Stomach (tissue), 8 donors: ENCODE measurements at regions not wholly inside any gene's neighbourhood (a gene's known extent, or its start where the extent isn't known, plus 50 kb on each side); places are given as distances from the start of the nearest gene placed in this dataset.

ENCODE experiments used
- DNase-seq, 2 donors: peaks; one replicate each; pipeline versions ENCODE4 v3.0.0 to v3.0.0-alpha.2; 2013 to 2019
- H3K27ac ChIP-seq, 5 donors: fragments of 200-600 bp in 4 of 5; sonication (generic) in 4 of 5; one replicate each; pipeline ENCODE4 v1.5.1; 2013 to 2019; ENCODE audit warnings: mild to moderate bottlenecking in 1 of 5, moderate library complexity in 1 of 5
- H3K27me3 ChIP-seq, 3 donors: fragments of 200-600 bp; sonication (generic); one replicate each; pipeline ENCODE4 v1.5.1; 2017 to 2019; ENCODE audit warnings: mixed run types in 1 of 3
- H3K36me3 ChIP-seq, 4 donors: fragments of 200-600 bp; sonication (generic); 1 replicate in 3 of 4; 2 replicates in 1 of 4; pipeline ENCODE4 v1.5.1; 2016 to 2019
- H3K4me1 ChIP-seq, 4 donors: fragments of 200-600 bp; sonication (generic); one replicate each; pipeline ENCODE4 v1.5.1; 2016 to 2019
- H3K4me3 ChIP-seq, 4 donors: fragments of 200-600 bp; sonication (generic) in 3 of 4; one replicate each; pipeline ENCODE4 v1.5.1; 2016 to 2019; ENCODE audit warnings: mild to moderate bottlenecking in 1 of 4
- H3K9me3 ChIP-seq, 4 donors: fragments of 200-600 bp; sonication (generic); one replicate each; pipeline ENCODE4 v1.5.1; 2016 to 2019
- CTCF ChIP-seq, 7 experiments: fragments of 450-650 bp in 4 of 7; fragments of 200-600 bp in 3 of 7; sonication (generic) in 3 of 7; IDR thresholded peaks; one replicate each; pipeline ENCODE4 v1.5.1; 2016 to 2019; ENCODE audit warnings: antibody characterized with exemption in 7 of 7, control low read depth in 2 of 7, mild to moderate bottlenecking in 1 of 7
- EP300 ChIP-seq: sonication (generic); formaldehyde crosslinking; IDR thresholded peaks from one replicate; pipeline ENCODE4 v1.6.1; 2017; ENCODE audit warnings: antibody characterized with exemption
- POLR2A ChIP-seq, 4 donors: fragments of 450-650 bp; IDR thresholded peaks; one replicate each; pipeline ENCODE4 v1.6.1; 2016; ENCODE audit warnings: antibody characterized with exemption in 4 of 4, control low read depth in 2 of 4, mild to moderate bottlenecking in 1 of 4, moderate library complexity in 1 of 4
- POLR2AphosphoS5 ChIP-seq, 3 donors: sonication (generic); formaldehyde crosslinking; IDR thresholded peaks; one replicate each; pipeline ENCODE4 v1.6.1; 2016; ENCODE audit warnings: antibody characterized with exemption in 3 of 3
- WGBS, 5 donors: extraction: QIAGEN DNeasy Blood & Tissue Kit in 3 of 5; methylation state at CpG; one replicate each; pipeline versions ENCODE4 v1.1.5 to v1.1.7; 2013 to 2018; 5-methylcytosine and 5-hydroxymethylcytosine counted together
- intact Hi-C: fragments of 100-400 bp; cut with DNase I; formaldehyde crosslinking; loops from one replicate; pipeline ENCODE4 v1.15.1; 2023; ENCODE audit warnings: low total_unique reads
- donor health status: healthy with polysubstance abuse.
- donor health status: Bipolar disorder and iron deficiency.
- donor health status: healthy.

- H3K27ac ChIP-seq = peak overlapping the region; percentile 6 to 44 (median 25)
- intact Hi-C loops = no loop called here
These were observed 53.6 kb downstream of the ARF6 start for GRCh38 chr14:49946320-49947141.

GRCh38 chr14:49947506-49947905 lies 54.6 kb downstream of the ARF6 start:
- H3K4me3 ChIP-seq = no peak overlapping the region
- intact Hi-C loops = no loop called here
- peaks cover 20 to 38% (median 28%) of the 10 kb centered on the region in 4 donors for H3K4me1 ChIP-seq
- no peaks in the 10 kb centered on the region for H3K27me3 ChIP-seq
- H3K27ac ChIP-seq = peak overlapping the region in 2 of 5 donors; percentile 6 to 25
- no peaks in the 10 kb centered on the region for H3K36me3 ChIP-seq
- H3K9me3 ChIP-seq = no peaks in the 10 kb centered on the region
- TF ChIP-seq POLR2A (IDR thresholded peaks at IDR 0.05) = no peak
- DNase-seq = no peak
- 87 to 98% (median 89%) methylated on average over 3 of the region's 3 CpGs for WGBS, 5 donors

More at GRCh38 chr14:49946320-49947141, 53.6 kb downstream of the ARF6 start:
- no peaks in the 10 kb centered on the region for H3K9me3 ChIP-seq
- TF ChIP-seq CTCF (IDR thresholded peaks at IDR 0.05) = no peak
- no peak for TF ChIP-seq POLR2A (IDR thresholded peaks at IDR 0.05)
- TF ChIP-seq POLR2AphosphoS5 (IDR thresholded peaks at IDR 0.05) = no peak
- no peak for TF ChIP-seq EP300
- H3K4me1 ChIP-seq = peaks cover 20 to 31% (median 23%) of the 10 kb centered on the region in 4 donors
- no peak overlapping the region for H3K4me3 ChIP-seq
- H3K36me3 ChIP-seq = no peaks in the 10 kb centered on the region
- no peaks in the 10 kb centered on the region for H3K27me3 ChIP-seq
- DNase-seq = peak; percentile 34 to 80
- WGBS, 5 donors = 27 to 45% (median 33%) methylated on average over 10 of the region's 10 CpGs

- H3K9me3 ChIP-seq = no peaks in the 10 kb centered on the region
- H3K4me1 ChIP-seq = peaks cover 20 to 38% (median 28%) of the 10 kb centered on the region in 4 donors
- H3K27ac ChIP-seq = peak overlapping the region; percentile 47 to 71 (median 56)
- H3K4me3 ChIP-seq = no peak overlapping the region
- peak in 1 of 3 donors; percentile 46 for TF ChIP-seq POLR2AphosphoS5 (IDR thresholded peaks at IDR 0.05)
- TF ChIP-seq CTCF (IDR thresholded peaks at IDR 0.05) = no peak
- TF ChIP-seq EP300 = no peak
- TF ChIP-seq POLR2A (IDR thresholded peaks at IDR 0.05) = no peak
- intact Hi-C loops = no loop called here
- peak; percentile 85 to 89 for DNase-seq
- H3K27me3 ChIP-seq = no peaks in the 10 kb centered on the region
- WGBS, 5 donors = 31 to 61% (median 42%) methylated on average over 4 of the region's 4 CpGs
- no peaks in the 10 kb centered on the region for H3K36me3 ChIP-seq
These were observed 57.7 kb downstream of the ARF6 start for GRCh38 chr14:49950275-49951228.

GRCh38 chr14:49951229-49951607 lies 58.3 kb downstream of the ARF6 start:
- H3K27ac ChIP-seq = peak overlapping the region; percentile 47 to 71 (median 56)
- H3K27me3 ChIP-seq = no peaks in the 10 kb centered on the region
- no peak for DNase-seq
- peaks cover 15 to 37% (median 23%) of the 10 kb centered on the region in 4 donors for H3K4me1 ChIP-seq
- no peak overlapping the region for H3K4me3 ChIP-seq
- no peak for TF ChIP-seq POLR2AphosphoS5 (IDR thresholded peaks at IDR 0.05)
- no peak for TF ChIP-seq POLR2A (IDR thresholded peaks at IDR 0.05)
- H3K9me3 ChIP-seq = no peaks in the 10 kb centered on the region
- no peaks in the 10 kb centered on the region for H3K36me3 ChIP-seq
- 95 to 100% (median 100%) methylated on average over 1 of the region's 1 CpG for WGBS, 5 donors
- intact Hi-C loops = no loop called here

- intact Hi-C loops = no loop called here
- H3K9me3 ChIP-seq = no peaks in the 10 kb centered on the region
- peak in 1 of 2 donors; percentile 41 for DNase-seq
- no peak overlapping the region for H3K4me3 ChIP-seq
- H3K4me1 ChIP-seq = peaks cover 10 to 31% (median 17%) of the 10 kb centered on the region in 4 donors
- H3K36me3 ChIP-seq = no peaks in the 10 kb centered on the region
- H3K27me3 ChIP-seq = no peaks in the 10 kb centered on the region
- peak overlapping the region in 4 of 5 donors; percentile 34 to 63 (median 55) for H3K27ac ChIP-seq
- WGBS, 5 donors = 74 to 94% (median 84%) methylated on average over 3 of the region's 3 CpGs
- TF ChIP-seq CTCF (IDR thresholded peaks at IDR 0.05) (no peak), POLR2A (IDR thresholded peaks at IDR 0.05) (peak in 1 of 4 donors; percentile 6)
These were observed 58.9 kb downstream of the ARF6 start for GRCh38 chr14:49951691-49952345.
